HepG2 (cell line): ENCODE measurements at regions not wholly inside any gene's neighbourhood (a gene's known extent, or its start where the extent isn't known, plus 50 kb on each side); places are given as distances from the start of the nearest gene placed in this dataset.

Experiments
- ATAC-seq: fragments of 200-7000 bp; cut with Tn5 transposase; 3 replicates; pipeline ENCODE4 v1.9.1; 2020; ENCODE audit warnings: mild to moderate bottlenecking, moderate library complexity
- BruUV-seq: library from RNA; stranded (reverse); fragments of 400-500 nt; replicated peaks from 2 replicates; lab custom pipeline; 2021; lab: Mats Ljungman, UMichigan
- CTCF ChIA-PET: fragments of 300-600 bp; formaldehyde crosslinking; extraction: SDS; loops from one replicate; lab custom pipeline; 2021; ENCODE audit warnings: low total read pairs, inconsistent platforms, low intra/inter-chr PET ratio; lab: Yijun Ruan, JAX
- POLR2A ChIA-PET: fragments of 350-600 bp; sonication (Branson Sonifier 250); formaldehyde crosslinking; loops from one replicate; lab custom pipeline; 2020; ENCODE audit warnings: antibody characterized with exemption, inconsistent platforms; lab: Yijun Ruan, JAX
- DNase-seq: peaks from one replicate; pipeline ENCODE4 v3.0.0-alpha.2; 2015; ENCODE audit warnings: low spot score
- FAIRE-seq: peaks from 3 replicates; lab custom pipeline; 2011; peaks lifted over from hg19 to GRCh38; lab: Jason Lieb, UNC
- H2AFZ ChIP-seq: one replicate; pipeline ENCODE4 v1.6.1; 2011; ENCODE audit warnings: low read length, inconsistent platforms
- H3K27ac ChIP-seq: fragments of 300-600 bp; 3 replicates; pipeline ENCODE4 v1.8.0; 2011; ENCODE audit warnings: mixed run types, mild to moderate bottlenecking, mixed read lengths, low read length, inconsistent platforms; ENCODE audit not compliant: insufficient read depth; ENCODE audit errors: extremely low read length
- H3K27me3 ChIP-seq, 2 experiments: fragments of 200-600 bp in 1 of 2; 2 replicates in 1 of 2; 3 replicates in 1 of 2; pipeline versions ENCODE4 v1.6.0 to v1.8.0; 2011; ENCODE audit warnings: low read length in 2 of 2, mild to moderate bottlenecking in 2 of 2, moderate library complexity in 2 of 2, inconsistent platforms in 1 of 2; ENCODE audit not compliant: insufficient read depth in 2 of 2, control insufficient read depth in 1 of 2
- H3K36me3 ChIP-seq, 2 experiments: fragments of 200-600 bp in 1 of 2; replicated peaks in 1 of 2; 2 replicates in 1 of 2; 3 replicates in 1 of 2; pipeline versions ENCODE4 v1.5.1 to v1.8.0; 2011; ENCODE audit warnings: low read length in 2 of 2, inconsistent platforms in 1 of 2; ENCODE audit not compliant: insufficient read depth in 2 of 2, control insufficient read depth in 1 of 2
- H3K4me1 ChIP-seq: 2 replicates; pipeline ENCODE4 v1.5.1; 2012; ENCODE audit warnings: low read length, inconsistent platforms; ENCODE audit not compliant: insufficient read depth
- H3K4me2 ChIP-seq: 2 replicates; pipeline ENCODE4 v1.6.0; 2011; ENCODE audit warnings: low read depth, low read length, inconsistent platforms
- H3K4me3 ChIP-seq, 3 experiments: fragments of 200-600 bp in 1 of 3; sonication (generic), shearing (Covaris generic) in 1 of 3; replicated peaks in 1 of 3; 2 replicates each; pipeline ENCODE4 v1.5.1; 2011 to 2016; ENCODE audit warnings: low read length in 3 of 3, inconsistent platforms in 2 of 3, low read depth in 2 of 3, mild to moderate bottlenecking in 2 of 3, control low read depth in 1 of 3, mixed read lengths in 1 of 3; ENCODE audit not compliant: insufficient read depth in 1 of 3
- H3K79me2 ChIP-seq: one replicate; pipeline ENCODE4 v1.6.1; 2011; ENCODE audit warnings: low read length, inconsistent platforms; ENCODE audit not compliant: insufficient read depth
- H3K9ac ChIP-seq: 2 replicates; pipeline ENCODE4 v1.6.0; 2011; ENCODE audit warnings: mild to moderate bottlenecking, low read depth, low read length, inconsistent platforms; ENCODE audit not compliant: insufficient read depth
- H3K9me3 ChIP-seq: 2 replicates; pipeline ENCODE4 v1.5.1; 2012; ENCODE audit warnings: mild to moderate bottlenecking, low read length
- H4K20me1 ChIP-seq: 2 replicates; pipeline ENCODE4 v1.6.0; 2011; ENCODE audit warnings: inconsistent platforms, mild to moderate bottlenecking, low read length, moderate library complexity; ENCODE audit not compliant: insufficient read depth
- CHCHD3 ChIP-seq: sonication (generic); formaldehyde crosslinking; IDR thresholded peaks from 2 replicates; pipeline ENCODE4 v1.8.0; 2022; ENCODE audit warnings: mild to moderate bottlenecking, missing genetic modification reagents, moderate library complexity
- ELF3 ChIP-seq: IDR thresholded peaks from 2 replicates; pipeline ENCODE4 v1.6.1; 2016; ENCODE audit warnings: missing genetic modification reagents, missing compliant biosample characterization
- NR2F6 ChIP-seq, 2 experiments: IDR thresholded peaks; 2 replicates each; pipeline ENCODE4 v1.6.1; 2016; ENCODE audit warnings: antibody characterized with exemption in 1 of 2, mild to moderate bottlenecking in 1 of 2
- SOX5 ChIP-seq: IDR thresholded peaks from 2 replicates; pipeline ENCODE4 v1.6.1; 2016; ENCODE audit warnings: borderline replicate concordance
- SP4 ChIP-seq: sonication (generic); formaldehyde crosslinking; IDR thresholded peaks from 2 replicates; pipeline ENCODE4 v1.8.1; 2023; ENCODE audit warnings: mild to moderate bottlenecking, missing genetic modification reagents
- WGBS: methylation state at CpG from one replicate; pipeline ENCODE4 v1.1.6; 2017; ENCODE audit warnings: low lambda C conversion rate; 5-methylcytosine and 5-hydroxymethylcytosine counted together
- in situ Hi-C: cut with HindIII; loops from 2 replicates; pipeline ENCODE4 v1.10.0; 2017; ENCODE audit warnings: low pct_unique_long_range_greater_than_20kb; ENCODE audit not compliant: extremely low pct_ligation_motif_present
- intact Hi-C: fragments of 100-400 bp; cut with micrococcal nuclease; formaldehyde crosslinking; loops from one replicate; pipeline ENCODE4 v1.10.0; 2022; ENCODE audit not compliant: unreplicated experiment
- TF ChIP-seq, protein P1 (sequence below): IDR thresholded peaks from 2 replicates; pipeline ENCODE4 v1.6.1; 2016; ENCODE audit warnings: missing compliant biosample characterization, missing genetic modification reagents, borderline replicate concordance
- TF ChIP-seq, protein P2 (sequence below): sonication (generic); formaldehyde crosslinking; IDR thresholded peaks from 2 replicates; pipeline ENCODE4 v1.8.1; 2023; ENCODE audit warnings: mild to moderate bottlenecking, missing genetic modification reagents, borderline replicate concordance

DNA sequence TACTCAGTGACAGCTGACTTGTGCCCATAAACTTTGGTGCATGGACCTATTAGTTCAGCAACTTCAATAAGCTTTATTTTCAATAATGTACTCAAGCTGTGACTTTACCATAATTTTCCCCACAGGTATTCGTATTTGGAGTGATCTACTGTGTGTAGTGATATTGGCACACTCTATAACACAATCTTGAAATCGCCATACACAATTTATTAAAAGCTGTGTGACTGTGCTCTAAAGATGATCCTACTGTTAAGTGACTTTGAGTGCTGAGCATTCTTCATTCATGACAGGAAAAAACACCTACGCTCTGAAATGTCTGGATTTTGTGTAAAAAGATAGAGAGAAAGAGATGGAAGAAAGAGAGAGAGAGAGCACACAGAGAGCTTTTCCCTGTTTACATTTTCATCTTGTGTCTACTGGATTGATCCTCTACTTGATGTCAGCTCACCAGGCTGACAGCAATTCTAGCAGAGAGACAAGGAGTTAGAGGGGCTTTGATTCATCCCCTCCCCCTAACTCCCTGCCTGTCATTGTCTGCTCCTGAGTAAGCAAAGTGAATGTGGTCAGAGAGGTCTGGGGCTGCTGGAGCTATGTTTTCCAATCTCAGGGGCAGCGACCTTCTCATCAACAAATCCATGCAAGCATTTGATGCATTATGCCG, 538.7 kb upstream of the POU3F2 start (continued):
- TF ChIP-seq, protein P1, sequence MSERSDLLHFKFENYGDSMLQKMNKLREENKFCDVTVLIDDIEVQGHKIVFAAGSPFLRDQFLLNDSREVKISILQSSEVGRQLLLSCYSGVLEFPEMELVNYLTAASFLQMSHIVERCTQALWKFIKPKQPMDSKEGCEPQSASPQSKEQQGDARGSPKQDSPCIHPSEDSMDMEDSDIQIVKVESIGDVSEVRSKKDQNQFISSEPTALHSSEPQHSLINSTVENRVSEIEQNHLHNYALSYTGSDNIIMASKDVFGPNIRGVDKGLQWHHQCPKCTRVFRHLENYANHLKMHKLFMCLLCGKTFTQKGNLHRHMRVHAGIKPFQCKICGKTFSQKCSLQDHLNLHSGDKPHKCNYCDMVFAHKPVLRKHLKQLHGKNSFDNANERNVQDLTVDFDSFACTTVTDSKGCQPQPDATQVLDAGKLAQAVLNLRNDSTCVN (CRISPR knock-in tag), result no peak
- TF ChIP-seq CHCHD3 (CRISPR knock-in tag) (no peak), SOX5 (CRISPR knock-in tag) (no peak), ELF3 (CRISPR knock-in tag) (no peak), NR2F6 (IDR thresholded peaks at IDR 0.05) (no peak), NR2F6 (CRISPR knock-in tag; IDR thresholded peaks at IDR 0.05) (no peak)
- TF ChIP-seq, protein P2, sequence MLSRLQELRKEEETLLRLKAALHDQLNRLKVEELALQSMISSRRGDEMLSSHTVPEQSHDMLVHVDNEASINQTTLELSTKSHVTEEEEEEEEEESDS (CRISPR knock-in tag), result no peak

DNA sequence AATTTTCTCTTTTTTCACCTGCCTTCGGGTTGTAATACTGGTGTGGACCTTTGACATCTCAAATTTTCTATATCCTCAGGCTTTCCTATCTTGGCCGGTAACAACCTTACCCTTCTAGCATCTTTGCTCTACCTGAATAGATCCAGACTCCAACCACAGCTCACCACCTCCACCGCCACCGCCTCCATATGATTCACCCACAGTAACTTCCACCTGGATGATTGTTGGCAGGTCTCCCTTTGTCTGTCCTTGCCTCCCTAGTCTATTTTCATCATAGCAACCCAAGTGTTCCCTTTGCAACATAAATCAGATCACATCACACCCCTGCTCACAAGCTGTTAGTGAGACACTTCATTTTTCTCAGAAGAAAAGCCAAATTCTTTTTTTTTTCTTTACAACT, 525.8 kb upstream of the POU3F2 start:
- no peaks in the 10 kb centered on the region for H3K36me3 ChIP-seq
- no peak overlapping the region for H3K9ac ChIP-seq
- ATAC-seq (no peak), DNase-seq (no peak), FAIRE-seq (no peak)
- POLR2A ChIA-PET, result no interaction called here
- H3K9me3 ChIP-seq, result no peaks in the 10 kb centered on the region
- H3K4me2 ChIP-seq, result no peak overlapping the region
- 58% methylated on average over 4 of the region's 4 CpGs for WGBS
- H3K27ac ChIP-seq, result no peak overlapping the region
- CTCF ChIA-PET, result no interaction called here
- no peaks in the 10 kb centered on the region for H3K4me1 ChIP-seq
- H2AFZ ChIP-seq, result no peak overlapping the region
- in situ Hi-C loops, result no loop called here
- H3K79me2 ChIP-seq, result no peaks in the 10 kb centered on the region
- TF ChIP-seq SP4, result no peak
- no peaks in the 10 kb centered on the region for H3K27me3 ChIP-seq
- intact Hi-C loops, result no loop called here
- H3K4me3 ChIP-seq, result no peak overlapping the region
- no peaks in the 10 kb centered on the region for H4K20me1 ChIP-seq
- BruUV-seq, result no TSS peak
